Lower leg skin (tissue), 4 donors: ENCODE measurements at regions not wholly inside any gene's neighbourhood (a gene's known extent, or its start where the extent isn't known, plus 50 kb on each side); places are given as distances from the start of the nearest gene placed in this dataset.

ENCODE experiments used
- DNase-seq, 2 donors: peaks; one replicate each; pipeline ENCODE4 v3.0.0-alpha.2; 2019; ENCODE audit warnings: low spot score in 2 of 2
- H3K4me3 ChIP-seq: fragments of 200-600 bp; sonication (generic); 2 replicates; pipeline ENCODE4 v1.5.1; 2017; ENCODE audit warnings: mild to moderate bottlenecking, low read depth; ENCODE audit not compliant: poor library complexity, severe bottlenecking
- CTCF ChIP-seq, 3 donors: fragments of 450-650 bp; IDR thresholded peaks; one replicate each; pipeline ENCODE4 v1.5.1; 2016; ENCODE audit warnings: antibody characterized with exemption in 3 of 3, mild to moderate bottlenecking in 3 of 3, moderate library complexity in 2 of 3
- POLR2A ChIP-seq, 2 donors: fragments of 450-650 bp; IDR thresholded peaks; one replicate each; pipeline ENCODE4 v1.6.1; 2016 to 2017; ENCODE audit warnings: antibody characterized with exemption in 2 of 2, mild to moderate bottlenecking in 1 of 2, moderate library complexity in 1 of 2
- WGBS, 2 donors: methylation state at CpG; one replicate each; pipeline ENCODE4 v1.1.5; 2018; 5-methylcytosine and 5-hydroxymethylcytosine counted together
- intact Hi-C: fragments of 100-400 bp; cut with DNase I; formaldehyde crosslinking; loops from one replicate; pipeline ENCODE4 v1.15.0; 2023; ENCODE audit warnings: low total_unique reads

DNA sequence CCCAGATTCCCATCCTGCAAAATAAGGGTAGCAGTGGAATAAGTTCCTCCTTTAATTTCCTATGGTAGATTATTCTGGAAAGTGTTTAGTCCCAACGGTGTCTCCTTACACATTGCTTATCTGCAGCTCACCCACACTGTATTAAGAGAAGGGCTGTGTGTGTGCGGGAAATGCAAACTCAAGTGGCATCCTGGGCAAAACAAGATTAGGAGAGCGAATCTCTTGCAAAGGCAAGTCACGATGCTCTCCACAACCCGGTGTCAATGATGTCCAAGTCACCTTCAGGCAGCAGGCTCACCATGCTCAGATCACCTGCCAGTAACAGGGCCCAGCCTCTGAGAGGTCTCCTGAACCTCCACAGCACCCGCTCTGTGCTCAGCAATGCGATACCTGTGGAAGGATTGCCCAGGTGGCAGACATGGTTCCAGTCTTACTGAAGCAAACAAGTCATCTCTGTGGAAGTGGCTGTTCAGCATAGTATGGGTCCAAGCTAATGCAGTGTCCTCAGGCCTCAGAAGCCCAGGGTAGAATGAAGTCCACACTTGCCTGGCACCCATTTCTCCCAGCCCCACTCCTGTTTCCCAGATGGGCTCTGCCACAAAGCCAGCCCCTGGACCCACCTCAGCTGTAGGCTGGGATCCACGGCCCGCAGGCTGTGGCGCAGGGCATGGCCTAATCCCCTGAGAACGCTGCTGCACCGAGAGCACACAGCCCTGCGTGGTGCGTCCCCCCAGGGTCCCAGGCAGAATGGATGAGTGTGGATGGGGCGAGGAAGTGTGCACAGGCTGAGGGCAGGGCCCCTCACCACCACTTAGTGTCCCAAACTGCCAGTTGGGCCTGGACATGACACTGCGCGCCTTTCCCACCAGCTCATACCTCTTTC is 101.2 kb downstream of the PXDC1 start:
- WGBS, 2 donors = 95 to 96% methylated on average over 12 to 14 of the region's 17 CpGs
- no peak overlapping the region for H3K4me3 ChIP-seq
- intact Hi-C loops = loop anchor here (10.0 kb wide), 1 partner anchor 116 kb away; no protein-coding TSS in a partner anchor
- no peak for DNase-seq
- TF ChIP-seq CTCF (IDR thresholded peaks at IDR 0.05) = no peak
- TF ChIP-seq POLR2A (IDR thresholded peaks at IDR 0.05) = no peak

- no peak for TF ChIP-seq CTCF (IDR thresholded peaks at IDR 0.05)
- TF ChIP-seq POLR2A (IDR thresholded peaks at IDR 0.05) = no peak
- intact Hi-C loops = no loop called here
- 84 to 86% methylated on average over 2 of the region's 2 CpGs for WGBS, 2 donors
- no peak overlapping the region for H3K4me3 ChIP-seq
- DNase-seq = no peak
Observed at GRCh38 chr6:3648724-3649123, 102.8 kb downstream of the PXDC1 start.

GRCh38 chr6:3646616-3647362 is 104.7 kb downstream of the PXDC1 start:
- DNase-seq = no peak
- TF ChIP-seq CTCF (IDR thresholded peaks at IDR 0.05) (no peak), POLR2A (IDR thresholded peaks at IDR 0.05) (no peak)
- WGBS, 2 donors = 91 to 93% methylated on average over 27 of the region's 27 CpGs
- H3K4me3 ChIP-seq = no peak overlapping the region
- intact Hi-C loops = no loop called here

DNA sequence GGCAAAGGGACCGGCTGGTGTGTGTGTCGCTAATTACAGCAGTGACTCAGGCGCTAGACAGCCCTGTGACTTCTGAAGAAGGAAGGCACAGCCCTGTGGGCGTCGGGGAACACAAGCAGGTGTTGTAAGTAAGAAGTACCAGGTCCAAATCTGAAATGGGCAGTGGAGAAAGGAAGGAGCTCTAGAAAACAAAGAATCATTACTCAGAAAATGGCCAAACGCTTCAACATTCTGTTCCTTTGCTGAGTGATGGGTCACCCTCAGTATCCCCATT is 106.8 kb downstream of the PXDC1 start:
- TF ChIP-seq CTCF (IDR thresholded peaks at IDR 0.05) = no peak
- TF ChIP-seq POLR2A (IDR thresholded peaks at IDR 0.05) = no peak
- intact Hi-C loops = no loop called here
- DNase-seq = peak in 1 of 2 donors; percentile 32
- no peak overlapping the region for H3K4me3 ChIP-seq
- WGBS, 2 donors = 60 to 66% methylated on average over 6 of the region's 6 CpGs

DNA sequence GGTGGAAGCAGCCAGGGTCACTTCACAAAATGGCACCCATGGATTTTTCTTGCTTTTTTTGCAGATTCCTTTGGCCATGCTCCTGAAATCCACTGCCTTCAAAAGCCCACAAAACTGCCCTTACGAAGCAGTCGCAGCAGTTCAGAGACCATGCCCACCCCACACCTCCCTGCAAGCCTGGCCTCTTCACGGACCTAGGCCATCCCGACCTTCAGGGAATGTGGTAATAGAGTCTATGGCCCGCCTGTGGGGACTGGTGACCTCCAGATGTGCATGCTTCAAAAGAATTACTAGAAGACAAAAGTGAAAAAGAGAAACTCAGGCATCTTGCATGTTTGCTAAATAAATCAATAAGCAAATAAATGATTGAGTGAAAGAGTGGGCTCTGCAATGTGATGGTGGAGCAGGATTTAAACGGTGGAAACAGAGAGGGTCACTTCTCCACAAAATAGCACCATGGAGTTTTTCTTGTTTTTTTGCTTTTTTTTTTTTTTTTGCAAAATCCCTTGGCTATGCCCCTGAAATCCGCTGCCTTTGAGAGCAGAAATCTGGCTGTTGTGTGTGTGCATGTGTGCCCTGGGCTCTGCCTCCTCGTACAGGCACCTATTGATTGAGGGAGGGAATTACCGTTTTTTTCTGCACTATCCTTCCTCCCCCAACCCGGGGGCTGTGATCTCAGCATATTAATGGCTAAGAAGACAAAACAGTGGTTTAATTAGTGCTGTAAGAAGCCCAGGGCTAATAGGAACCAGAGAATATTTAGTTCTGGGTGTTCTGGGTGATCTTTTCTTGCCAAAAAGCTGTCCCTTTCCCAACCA is 107.4 kb downstream of the PXDC1 start:
- WGBS, 2 donors = 84 to 89% methylated on average over 10 of the region's 10 CpGs
- DNase-seq = peak in 1 of 2 donors; percentile 25
- TF ChIP-seq POLR2A (IDR thresholded peaks at IDR 0.05) (no peak), CTCF (IDR thresholded peaks at IDR 0.05) (no peak)
- intact Hi-C loops = no loop called here
- H3K4me3 ChIP-seq = no peak overlapping the region
